ENCODE measurements at regions not wholly inside any gene's neighbourhood (a gene's known extent, or its start where the extent isn't known, plus 50 kb on each side); places are given as distances from the start of the nearest gene placed in this dataset.

DNA sequence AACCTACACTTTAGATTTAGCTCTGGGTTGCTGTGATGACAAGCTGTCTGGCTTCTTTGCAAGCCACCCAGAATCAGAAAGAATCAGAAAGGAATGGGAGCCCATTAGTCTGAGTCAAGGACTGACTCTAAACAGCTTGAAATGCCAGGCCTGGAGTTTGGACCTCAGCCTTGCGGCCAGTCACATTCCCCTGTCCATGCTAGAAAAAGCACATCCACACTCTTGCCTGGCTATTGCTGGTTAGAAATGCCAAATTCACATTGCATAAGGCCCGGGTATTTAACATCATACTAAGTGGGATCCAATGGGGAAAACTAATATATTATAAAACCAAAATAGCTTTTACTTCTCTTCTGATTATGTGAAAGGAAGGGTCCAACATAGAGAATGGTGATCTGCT, 756.8 kb upstream of the KLHL29 start:
- Histone ChIP-seq H3K9ac (ENCODE audit: low read length) (no peak overlapping the region), H3K36me3 (ENCODE audit: control insufficient read depth, insufficient read depth, low read length, severe bottlenecking) (no peaks in the 10 kb centered on the region), H3K9me3 (ENCODE audit: control insufficient read depth, low read length) (no peaks in the 10 kb centered on the region), H3K4me1 (ENCODE audit: control insufficient read depth, insufficient read depth, low read length) (no peaks in the 10 kb centered on the region), H3K4me3 (ENCODE audit: low read length) (no peak overlapping the region), H3K27me3 (replicated peaks; ENCODE audit: control insufficient read depth, insufficient read depth, low read length) (no peaks in the 10 kb centered on the region)
- no peak for DNase-seq (ENCODE audit: low read depth)

DNA sequence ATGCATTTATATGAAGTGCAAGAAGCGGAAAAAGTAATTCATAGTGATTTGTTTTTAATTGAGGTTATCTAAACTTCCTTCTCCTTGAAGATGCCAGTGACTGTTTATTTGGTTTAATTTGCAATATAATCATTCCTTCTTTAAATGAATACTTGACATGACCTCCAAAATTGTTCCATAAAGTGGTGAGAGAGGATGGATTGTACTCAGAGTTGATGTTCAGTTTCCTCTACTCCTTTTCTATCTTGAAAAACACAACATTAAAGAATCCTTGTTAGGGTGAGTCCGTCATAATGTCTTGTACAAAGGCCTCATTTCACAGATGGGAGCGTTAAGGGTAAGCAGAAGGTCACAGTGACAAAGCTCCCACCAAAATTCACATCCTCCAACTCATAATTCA, 756.1 kb upstream of the KLHL29 start:
- no peaks in the 10 kb centered on the region for H3K36me3 ChIP-seq (ENCODE audit: control insufficient read depth, insufficient read depth, low read length, severe bottlenecking)
- no peak for DNase-seq (ENCODE audit: low read depth)
- no peak overlapping the region for H3K9ac ChIP-seq (ENCODE audit: low read length)
- no peak overlapping the region for H3K4me3 ChIP-seq (ENCODE audit: low read length)
- no peaks in the 10 kb centered on the region for H3K9me3 ChIP-seq (ENCODE audit: control insufficient read depth, low read length)
- no peaks in the 10 kb centered on the region for H3K27me3 ChIP-seq (replicated peaks; ENCODE audit: control insufficient read depth, insufficient read depth, low read length)
- no peaks in the 10 kb centered on the region for H3K4me1 ChIP-seq (ENCODE audit: control insufficient read depth, insufficient read depth, low read length)

DNA sequence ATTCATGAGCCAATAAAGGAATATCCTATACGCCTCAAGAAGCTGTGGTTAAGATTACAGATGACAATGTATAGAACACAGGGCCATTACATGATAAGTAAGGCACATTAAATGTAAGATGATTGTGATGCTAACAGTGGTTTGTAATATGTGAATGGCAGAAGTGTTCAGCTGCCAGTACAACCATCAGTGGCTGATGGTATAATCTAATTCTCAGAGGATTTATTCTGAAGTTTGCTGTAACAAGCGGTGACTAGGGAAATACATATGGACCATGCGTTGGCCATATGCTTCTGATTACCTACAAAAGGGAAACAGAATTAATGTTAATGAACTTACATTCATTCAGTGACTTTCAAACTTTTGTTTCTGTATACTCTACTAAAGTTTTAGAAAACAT, 750.8 kb upstream of the KLHL29 start:
- no peaks in the 10 kb centered on the region for H3K27me3 ChIP-seq (replicated peaks; ENCODE audit: control insufficient read depth, insufficient read depth, low read length)
- no peak for DNase-seq (ENCODE audit: low read depth)
- H3K9ac ChIP-seq (ENCODE audit: low read length) = no peak overlapping the region
- no peaks in the 10 kb centered on the region for H3K9me3 ChIP-seq (ENCODE audit: control insufficient read depth, low read length)
- no peak overlapping the region for H3K4me3 ChIP-seq (ENCODE audit: low read length)
- no peaks in the 10 kb centered on the region for H3K4me1 ChIP-seq (ENCODE audit: control insufficient read depth, insufficient read depth, low read length)
- H3K36me3 ChIP-seq (ENCODE audit: control insufficient read depth, insufficient read depth, low read length, severe bottlenecking) = no peaks in the 10 kb centered on the region

DNA sequence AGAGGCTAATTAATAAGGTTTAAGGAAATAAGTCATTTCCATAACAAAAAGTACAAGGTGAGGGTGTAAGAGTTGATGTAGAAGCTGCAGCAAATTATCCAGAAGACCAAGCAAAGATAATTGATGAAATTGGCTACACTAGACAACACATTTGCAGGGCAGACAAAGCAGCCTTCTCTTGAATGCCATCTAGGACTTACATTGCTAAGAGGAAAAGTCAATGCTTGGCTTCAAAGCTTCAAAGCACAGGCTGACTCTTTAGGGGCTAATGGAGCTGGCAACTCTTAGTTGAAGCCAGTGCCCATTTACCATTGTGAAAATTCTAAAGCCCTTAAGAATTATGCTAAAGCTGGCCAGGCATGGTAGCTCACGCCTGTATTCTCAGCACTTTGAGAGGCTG, 728.6 kb upstream of the KLHL29 start:
- Histone ChIP-seq H3K36me3 (ENCODE audit: control insufficient read depth, insufficient read depth, low read length, severe bottlenecking) (no peaks in the 10 kb centered on the region), H3K27me3 (replicated peaks; ENCODE audit: control insufficient read depth, insufficient read depth, low read length) (no peaks in the 10 kb centered on the region), H3K9me3 (ENCODE audit: control insufficient read depth, low read length) (no peaks in the 10 kb centered on the region), H3K9ac (ENCODE audit: low read length) (no peak overlapping the region), H3K4me1 (ENCODE audit: control insufficient read depth, insufficient read depth, low read length) (no peaks in the 10 kb centered on the region), H3K4me3 (ENCODE audit: low read length) (no peak overlapping the region)
- DNase-seq (ENCODE audit: low read depth) = no peak

DNA sequence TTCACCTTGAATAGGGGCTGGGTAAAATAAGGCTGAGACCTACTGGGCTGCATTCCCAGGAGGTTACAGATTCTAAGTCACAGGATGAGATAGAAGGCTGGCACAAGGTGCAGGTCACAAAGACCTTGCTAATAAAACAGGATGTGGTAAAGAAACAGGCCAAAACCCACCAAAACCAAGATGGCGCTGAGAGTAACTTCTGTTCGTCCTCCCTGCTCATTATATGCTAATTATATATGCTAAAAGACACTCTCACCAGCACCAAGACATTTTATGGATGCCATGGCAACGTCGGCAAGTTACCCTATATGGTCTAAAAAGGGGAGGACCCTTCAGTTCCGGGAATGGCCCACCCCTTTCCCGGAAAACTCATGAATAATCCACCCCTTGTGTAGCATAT, 711.5 kb upstream of the KLHL29 start:
- no peak overlapping the region for H3K9ac ChIP-seq (ENCODE audit: low read length)
- DNase-seq (ENCODE audit: low read depth) = no peak

DNA sequence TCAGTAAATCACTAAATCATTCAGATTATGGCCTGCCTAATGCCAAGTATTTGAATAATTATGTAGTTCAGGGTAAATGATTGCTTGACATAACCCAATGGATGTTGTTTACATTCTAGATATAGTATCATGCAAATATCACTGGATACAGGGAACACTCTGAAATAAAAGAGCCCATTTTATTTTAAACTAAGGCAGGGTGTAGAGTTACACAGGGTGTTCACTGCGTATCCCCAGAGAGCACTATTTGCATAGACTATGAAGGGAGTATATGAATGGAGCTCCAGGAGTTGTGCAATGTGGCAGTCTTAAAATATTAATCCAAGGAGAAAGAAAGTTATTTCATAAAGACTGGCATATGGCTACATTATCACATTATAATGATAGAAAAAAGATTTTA, 701.1 kb upstream of the KLHL29 start:
- no peak for DNase-seq (ENCODE audit: low read depth)
- no peaks in the 10 kb centered on the region for H3K4me1 ChIP-seq (ENCODE audit: control insufficient read depth, insufficient read depth, low read length)
- no peaks in the 10 kb centered on the region for H3K27me3 ChIP-seq (replicated peaks; ENCODE audit: control insufficient read depth, insufficient read depth, low read length)
- H3K9ac ChIP-seq (ENCODE audit: low read length) = no peak overlapping the region
- no peak overlapping the region for H3K4me3 ChIP-seq (ENCODE audit: low read length)
- no peaks in the 10 kb centered on the region for H3K36me3 ChIP-seq (ENCODE audit: control insufficient read depth, insufficient read depth, low read length, severe bottlenecking)
- peaks cover 6% of the 10 kb centered on the region for H3K9me3 ChIP-seq (ENCODE audit: control insufficient read depth, low read length)

More for the DNA sequence above, 711.5 kb upstream of the KLHL29 start:
- H3K36me3 ChIP-seq (ENCODE audit: control insufficient read depth, insufficient read depth, low read length, severe bottlenecking) = no peaks in the 10 kb centered on the region
- H3K27me3 ChIP-seq (replicated peaks; ENCODE audit: control insufficient read depth, insufficient read depth, low read length) = no peaks in the 10 kb centered on the region
- no peaks in the 10 kb centered on the region for H3K4me1 ChIP-seq (ENCODE audit: control insufficient read depth, insufficient read depth, low read length)
- no peak overlapping the region for H3K4me3 ChIP-seq (ENCODE audit: low read length)
- H3K9me3 ChIP-seq (ENCODE audit: control insufficient read depth, low read length) = no peaks in the 10 kb centered on the region

DNA sequence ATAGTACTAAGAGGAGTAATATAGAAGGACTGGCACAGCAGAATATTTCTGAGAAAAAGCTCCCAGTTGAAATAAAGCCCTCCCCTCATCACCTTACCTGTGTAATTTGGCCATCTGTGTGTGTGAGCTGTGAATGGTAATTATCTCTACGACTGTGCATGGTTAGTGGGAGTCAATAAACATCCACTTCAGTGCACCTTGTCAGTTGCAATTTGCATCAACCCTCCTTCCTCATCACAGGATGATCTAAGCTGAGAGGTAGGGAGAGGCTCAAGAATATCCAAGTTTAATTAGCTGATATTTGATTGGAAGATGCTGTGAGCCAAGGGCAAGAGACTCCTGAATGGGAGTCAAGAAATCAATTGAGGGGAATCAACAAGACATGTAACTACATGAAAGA, 694.9 kb upstream of the KLHL29 start:
- H3K9ac ChIP-seq (ENCODE audit: low read length) = no peak overlapping the region
- H3K27me3 ChIP-seq (replicated peaks; ENCODE audit: control insufficient read depth, insufficient read depth, low read length) = no peaks in the 10 kb centered on the region
- no peak overlapping the region for H3K4me3 ChIP-seq (ENCODE audit: low read length)
- H3K36me3 ChIP-seq (ENCODE audit: control insufficient read depth, insufficient read depth, low read length, severe bottlenecking) = no peaks in the 10 kb centered on the region
- DNase-seq (ENCODE audit: low read depth) = no peak
- H3K4me1 ChIP-seq (ENCODE audit: control insufficient read depth, insufficient read depth, low read length) = no peaks in the 10 kb centered on the region
- peaks cover 6% of the 10 kb centered on the region for H3K9me3 ChIP-seq (ENCODE audit: control insufficient read depth, low read length)

DNA sequence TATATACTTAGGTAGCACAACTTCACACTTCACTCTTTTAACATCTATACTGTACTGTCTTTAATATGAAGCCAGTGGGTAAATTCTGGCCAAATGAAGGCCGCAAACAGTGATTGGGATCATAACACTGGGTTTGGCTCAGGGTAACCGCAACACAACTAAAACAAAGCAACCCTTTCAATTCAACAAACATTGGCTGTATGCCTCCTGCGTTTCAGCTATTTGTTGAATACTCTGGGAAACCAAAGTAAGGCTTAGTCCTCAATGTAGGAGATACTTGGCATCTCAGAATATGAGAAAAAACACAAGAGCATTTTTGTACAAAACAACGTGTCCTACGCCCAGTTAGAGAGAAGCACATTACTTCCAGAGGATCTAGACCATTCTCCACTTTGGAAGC, 693.3 kb upstream of the KLHL29 start:
- H3K27me3 ChIP-seq (replicated peaks; ENCODE audit: control insufficient read depth, insufficient read depth, low read length) = no peaks in the 10 kb centered on the region
- H3K4me3 ChIP-seq (ENCODE audit: low read length) = no peak overlapping the region
- DNase-seq (ENCODE audit: low read depth) = no peak
- H3K36me3 ChIP-seq (ENCODE audit: control insufficient read depth, insufficient read depth, low read length, severe bottlenecking) = no peaks in the 10 kb centered on the region
- H3K4me1 ChIP-seq (ENCODE audit: control insufficient read depth, insufficient read depth, low read length) = no peaks in the 10 kb centered on the region
- no peak overlapping the region for H3K9ac ChIP-seq (ENCODE audit: low read length)
- peaks cover 6% of the 10 kb centered on the region for H3K9me3 ChIP-seq (ENCODE audit: control insufficient read depth, low read length)

DNA sequence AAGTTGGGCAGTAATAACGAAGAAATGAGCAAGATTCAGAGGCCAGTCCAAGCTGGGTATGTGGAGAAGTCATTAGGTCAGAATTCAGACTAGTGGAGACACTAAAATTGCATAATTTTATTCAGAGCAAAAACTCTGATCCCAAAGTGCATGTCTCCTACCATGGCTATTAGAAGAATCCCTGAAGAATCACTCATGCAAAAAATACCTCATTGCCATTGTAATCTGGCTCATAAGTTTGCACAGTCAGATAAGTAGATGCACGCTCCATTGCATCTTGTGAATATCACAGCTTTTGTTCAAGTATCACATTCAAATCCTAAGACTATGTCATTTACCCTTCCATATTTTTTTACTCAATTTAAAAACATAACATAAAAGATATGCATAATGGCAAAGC, 692.2 kb upstream of the KLHL29 start:
- no peak overlapping the region for H3K9ac ChIP-seq (ENCODE audit: low read length)
- H3K4me1 ChIP-seq (ENCODE audit: control insufficient read depth, insufficient read depth, low read length) = no peaks in the 10 kb centered on the region
- no peak for DNase-seq (ENCODE audit: low read depth)
- no peaks in the 10 kb centered on the region for H3K36me3 ChIP-seq (ENCODE audit: control insufficient read depth, insufficient read depth, low read length, severe bottlenecking)
- H3K9me3 ChIP-seq (ENCODE audit: control insufficient read depth, low read length) = no peaks in the 10 kb centered on the region
- no peak overlapping the region for H3K4me3 ChIP-seq (ENCODE audit: low read length)
- no peaks in the 10 kb centered on the region for H3K27me3 ChIP-seq (replicated peaks; ENCODE audit: control insufficient read depth, insufficient read depth, low read length)

DNA sequence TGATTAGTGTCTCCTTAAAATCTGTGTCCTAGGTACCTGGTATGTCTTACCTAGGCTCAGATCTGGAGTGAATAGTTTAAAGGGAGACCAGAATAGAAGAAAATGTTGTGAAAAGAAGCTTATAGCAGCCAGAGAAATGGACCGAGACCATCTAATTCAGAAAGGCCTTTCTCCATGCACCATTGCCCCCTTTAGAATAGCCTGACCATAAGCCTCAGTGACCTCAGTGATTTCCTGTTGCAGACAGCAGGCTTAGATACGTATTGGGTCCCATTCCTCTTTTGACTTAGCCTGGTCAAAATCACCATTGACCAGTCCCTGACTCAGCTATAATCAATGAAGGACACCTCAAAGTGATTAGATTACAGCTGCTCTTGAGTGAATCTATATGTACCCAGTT, 690.7 kb upstream of the KLHL29 start:
- Histone ChIP-seq H3K9ac (ENCODE audit: low read length) (no peak overlapping the region), H3K36me3 (ENCODE audit: control insufficient read depth, insufficient read depth, low read length, severe bottlenecking) (no peaks in the 10 kb centered on the region), H3K4me1 (ENCODE audit: control insufficient read depth, insufficient read depth, low read length) (no peaks in the 10 kb centered on the region), H3K4me3 (ENCODE audit: low read length) (no peak overlapping the region), H3K9me3 (ENCODE audit: control insufficient read depth, low read length) (no peaks in the 10 kb centered on the region), H3K27me3 (replicated peaks; ENCODE audit: control insufficient read depth, insufficient read depth, low read length) (no peaks in the 10 kb centered on the region)
- DNase-seq (ENCODE audit: low read depth) = no peak

DNA sequence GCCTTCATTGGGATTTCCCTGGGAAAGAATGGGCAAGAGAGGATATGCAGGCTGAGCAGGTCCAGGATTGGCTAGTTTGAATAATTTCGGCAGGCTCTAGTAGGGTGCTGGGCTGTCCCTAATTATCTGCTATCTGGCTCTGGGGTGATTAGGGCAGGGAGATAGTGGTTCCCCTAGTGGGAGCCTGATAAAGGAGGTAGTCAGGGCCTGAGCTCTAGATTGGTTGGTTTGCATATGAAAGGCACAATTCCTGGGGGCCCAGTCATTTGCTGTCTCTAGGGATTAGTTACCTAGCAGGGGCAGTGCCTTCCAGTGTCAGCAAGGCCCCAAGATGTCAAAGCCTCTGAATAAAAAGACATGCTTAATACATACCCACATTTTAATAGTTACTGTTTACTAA, 690.1 kb upstream of the KLHL29 start:
- no peak overlapping the region for H3K4me3 ChIP-seq (ENCODE audit: low read length)

DNA sequence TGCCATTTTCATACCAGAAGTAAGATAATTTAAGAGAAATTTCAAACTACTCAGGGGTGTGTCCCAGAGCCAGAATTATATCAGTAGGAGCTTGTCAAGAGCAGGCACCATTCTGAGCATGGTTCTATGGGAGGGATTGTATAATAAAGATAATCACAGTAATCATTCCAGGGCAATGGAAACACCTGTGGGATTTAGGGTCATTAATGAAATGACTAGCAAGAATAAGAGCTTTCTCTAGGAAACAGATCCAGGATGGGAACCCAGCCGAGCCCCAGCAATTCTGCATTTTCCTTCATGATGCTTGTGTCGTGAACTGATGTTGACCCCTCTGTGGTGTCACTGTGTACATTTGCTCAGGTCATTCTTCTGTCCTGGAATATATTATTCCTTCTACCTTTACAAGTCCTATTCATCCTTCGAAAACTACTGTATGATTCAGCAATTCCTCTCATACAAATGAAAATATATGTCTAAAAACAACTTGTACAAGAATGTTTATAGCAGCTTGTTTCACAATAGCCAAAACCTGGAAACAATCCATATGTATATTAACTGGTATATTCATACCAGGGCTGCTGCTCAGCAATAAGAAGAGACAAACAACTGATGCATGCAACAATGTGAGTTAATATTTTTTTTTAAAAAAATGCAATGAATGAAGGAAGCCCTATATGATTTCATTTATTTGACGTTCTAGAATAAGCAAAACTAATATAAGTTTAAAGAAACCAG, 687.8 kb upstream of the KLHL29 start:
- no peak for DNase-seq (ENCODE audit: low read depth)
- no peaks in the 10 kb centered on the region for H3K9me3 ChIP-seq (ENCODE audit: control insufficient read depth, low read length)
- no peak overlapping the region for H3K4me3 ChIP-seq (ENCODE audit: low read length)
- no peak overlapping the region for H3K9ac ChIP-seq (ENCODE audit: low read length)
- no peaks in the 10 kb centered on the region for H3K36me3 ChIP-seq (ENCODE audit: control insufficient read depth, insufficient read depth, low read length, severe bottlenecking)
- no peaks in the 10 kb centered on the region for H3K4me1 ChIP-seq (ENCODE audit: control insufficient read depth, insufficient read depth, low read length)
- no peaks in the 10 kb centered on the region for H3K27me3 ChIP-seq (replicated peaks; ENCODE audit: control insufficient read depth, insufficient read depth, low read length)

More for the DNA sequence above, 690.1 kb upstream of the KLHL29 start:
- no peaks in the 10 kb centered on the region for H3K9me3 ChIP-seq (ENCODE audit: control insufficient read depth, low read length)
- no peak for DNase-seq (ENCODE audit: low read depth)
- H3K9ac ChIP-seq (ENCODE audit: low read length) = no peak overlapping the region
- no peaks in the 10 kb centered on the region for H3K27me3 ChIP-seq (replicated peaks; ENCODE audit: control insufficient read depth, insufficient read depth, low read length)
- no peaks in the 10 kb centered on the region for H3K36me3 ChIP-seq (ENCODE audit: control insufficient read depth, insufficient read depth, low read length, severe bottlenecking)
- H3K4me1 ChIP-seq (ENCODE audit: control insufficient read depth, insufficient read depth, low read length) = no peaks in the 10 kb centered on the region
